HG02678 (cell line): ENCODE measurements at regions not wholly inside any gene's neighbourhood (a gene's known extent, or its start where the extent isn't known, plus 50 kb on each side); places are given as distances from the start of the nearest gene placed in this dataset.

Experiments used
- ATAC-seq: cut with Tn5 transposase; IDR thresholded peaks from one replicate; pipeline ENCODE4 v1.9.1; 2021; ENCODE audit warnings: mild to moderate bottlenecking, moderate library complexity; ENCODE audit not compliant: unreplicated experiment

DNA sequence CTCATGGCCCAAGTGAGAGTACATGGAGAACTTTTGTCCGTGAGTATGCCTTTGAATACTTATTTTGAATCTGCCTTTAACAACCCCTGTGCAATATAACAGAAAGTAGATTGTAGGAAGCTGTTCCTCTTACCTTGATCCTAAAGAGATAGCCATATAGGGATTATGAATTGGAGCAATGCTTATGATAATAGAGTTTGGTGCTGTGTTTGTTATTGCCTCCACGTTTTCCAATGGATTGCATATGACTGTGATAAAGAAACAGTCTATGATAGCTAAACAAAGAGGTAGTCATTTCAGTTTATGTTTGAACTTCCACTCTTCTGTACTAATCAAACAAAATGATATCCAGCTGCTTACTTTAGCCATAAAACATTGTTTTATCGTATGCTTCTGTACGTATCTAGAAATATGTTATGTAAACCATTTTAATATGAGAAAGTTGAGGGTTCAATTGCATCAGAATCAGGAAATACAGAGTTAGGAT lies 199.6 kb upstream of the RGMB start:
- ATAC-seq = no peak

GRCh38 chr5:98576275-98576674 lies 197.2 kb upstream of the RGMB start:
- ATAC-seq = no peak

- no peak for ATAC-seq
Observed at GRCh38 chr5:98578438-98578837, 195.0 kb upstream of the RGMB start.

DNA sequence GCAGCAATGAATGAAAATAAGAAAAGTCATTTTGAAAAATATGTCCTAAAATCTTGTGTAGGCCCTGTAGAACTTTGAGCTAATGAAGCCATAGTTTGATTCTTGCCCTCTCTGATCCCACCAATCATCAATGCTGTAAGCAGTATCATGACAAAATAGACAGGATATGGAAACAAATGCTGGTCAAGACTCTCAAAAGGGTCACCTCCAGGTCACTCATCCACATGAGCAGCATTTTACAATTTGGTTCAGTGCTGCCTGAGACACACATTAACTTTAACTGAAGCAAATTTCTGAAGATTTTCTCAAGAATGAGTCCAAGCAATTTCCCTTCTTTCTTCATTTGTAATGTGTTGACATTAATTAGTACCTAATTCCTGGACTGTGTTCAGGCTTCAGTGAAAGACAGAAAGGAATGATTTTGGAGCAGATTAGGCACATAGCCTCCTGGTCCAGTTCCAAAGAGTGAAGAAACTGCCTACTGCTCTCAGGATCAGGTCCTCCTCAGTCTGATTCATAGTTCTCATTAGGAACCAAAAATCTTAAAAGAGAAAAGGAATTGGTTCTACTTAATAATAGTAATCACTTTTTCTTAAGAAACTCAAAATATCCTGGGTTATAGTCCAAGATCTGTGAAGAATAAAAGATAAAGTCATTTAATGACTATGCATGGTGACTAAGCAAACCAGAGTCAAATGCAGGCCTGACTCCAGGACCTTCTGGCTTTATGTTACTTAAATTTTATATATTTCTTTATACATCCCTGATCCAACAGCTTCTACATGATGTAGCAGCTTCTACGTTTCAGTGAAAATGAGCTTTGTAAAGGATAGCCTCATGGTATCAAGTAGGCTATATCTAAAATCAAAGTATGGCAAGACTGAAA lies 192.1 kb upstream of the RGMB start:
- no peak for ATAC-seq

- ATAC-seq = no peak
Observed at GRCh38 chr5:98583586-98583985, 189.9 kb upstream of the RGMB start.

- no peak for ATAC-seq
Observed at GRCh38 chr5:98585661-98586310, 187.7 kb upstream of the RGMB start.

- no peak for ATAC-seq
Observed at GRCh38 chr5:98586581-98586980, 186.9 kb upstream of the RGMB start.

GRCh38 chr5:98587166-98587565 lies 186.3 kb upstream of the RGMB start:
- ATAC-seq = no peak

- ATAC-seq = no peak
Observed at GRCh38 chr5:98588215-98588614, 185.2 kb upstream of the RGMB start.

DNA sequence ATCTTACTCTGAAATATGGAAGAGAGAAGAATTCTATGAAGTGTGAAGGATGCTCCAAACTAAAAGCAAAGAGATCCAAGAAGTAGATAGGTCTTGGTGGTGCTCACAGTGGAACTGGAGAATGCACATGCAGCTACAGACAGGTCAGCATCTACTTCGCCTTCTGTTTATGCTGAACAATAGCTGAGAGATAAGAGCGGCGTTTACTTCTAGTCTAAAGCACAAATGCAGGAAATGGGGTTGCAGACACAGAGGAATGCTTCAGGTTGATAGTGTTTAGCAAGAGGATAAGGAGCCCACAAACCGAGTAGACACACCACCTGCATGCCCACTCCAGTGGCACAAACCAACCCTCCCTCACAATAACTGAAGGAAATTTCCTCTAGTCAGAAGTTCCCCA lies 180.0 kb upstream of the RGMB start:
- ATAC-seq = no peak

DNA sequence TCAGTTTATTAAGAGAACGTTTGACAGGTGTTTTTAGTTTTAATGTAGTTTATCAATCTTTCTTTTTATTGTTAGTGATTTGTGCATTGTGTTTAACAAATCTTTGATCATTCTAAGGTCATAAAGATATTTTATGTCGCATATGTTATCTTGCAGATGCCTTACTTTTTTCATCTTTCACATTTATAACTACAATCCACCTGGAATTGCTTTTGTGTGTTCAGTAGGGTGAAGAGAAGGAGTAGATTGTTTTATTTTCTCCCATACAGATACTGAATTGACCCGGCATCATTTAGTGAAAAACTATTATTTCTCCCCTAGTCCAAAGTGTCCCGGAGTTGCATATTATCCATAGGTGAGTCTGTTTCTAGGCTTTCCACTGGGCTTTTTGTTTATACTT lies 179.4 kb upstream of the RGMB start:
- no peak for ATAC-seq

DNA sequence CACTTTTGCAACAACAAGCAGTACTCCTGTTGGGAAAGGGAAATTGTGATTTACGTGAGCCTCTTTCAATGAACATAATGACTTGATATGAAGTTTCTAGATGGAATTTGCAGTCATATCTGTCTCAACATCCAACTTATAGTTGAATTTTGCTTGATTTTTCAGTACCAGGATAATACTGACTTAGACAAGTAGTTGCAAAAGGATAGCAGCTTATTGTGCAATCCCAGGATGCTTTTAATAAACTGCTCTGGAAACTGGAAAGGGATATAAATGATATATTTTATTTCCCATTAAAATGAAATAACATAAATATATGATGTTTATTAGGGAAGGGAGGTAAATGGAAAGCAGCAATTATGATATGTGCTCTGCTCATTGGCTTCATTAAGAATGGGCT lies 174.4 kb upstream of the RGMB start:
- no peak for ATAC-seq

GRCh38 chr5:98602534-98603112 lies 170.8 kb upstream of the RGMB start:
- no peak for ATAC-seq

GRCh38 chr5:98603456-98603855 lies 170.0 kb upstream of the RGMB start:
- no peak for ATAC-seq

DNA sequence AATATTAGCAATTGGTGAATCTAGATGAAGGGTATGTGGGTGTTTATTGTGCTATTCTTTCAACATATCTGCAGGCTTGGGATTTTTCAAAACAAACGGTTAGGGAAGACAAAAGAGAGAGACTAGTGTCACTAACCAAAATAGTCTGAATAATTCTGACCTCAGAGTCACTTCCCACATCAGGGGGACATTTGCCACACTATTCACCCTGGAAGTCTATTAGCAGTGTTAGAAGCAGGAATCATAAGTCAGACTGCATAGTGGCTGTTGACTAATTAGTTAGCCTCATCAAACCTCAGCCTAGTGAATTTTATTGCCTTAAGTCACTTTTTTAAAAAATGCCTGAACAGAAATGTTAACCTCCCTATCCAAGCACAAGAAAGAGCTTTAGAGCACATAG lies 169.2 kb upstream of the RGMB start:
- ATAC-seq = no peak

DNA sequence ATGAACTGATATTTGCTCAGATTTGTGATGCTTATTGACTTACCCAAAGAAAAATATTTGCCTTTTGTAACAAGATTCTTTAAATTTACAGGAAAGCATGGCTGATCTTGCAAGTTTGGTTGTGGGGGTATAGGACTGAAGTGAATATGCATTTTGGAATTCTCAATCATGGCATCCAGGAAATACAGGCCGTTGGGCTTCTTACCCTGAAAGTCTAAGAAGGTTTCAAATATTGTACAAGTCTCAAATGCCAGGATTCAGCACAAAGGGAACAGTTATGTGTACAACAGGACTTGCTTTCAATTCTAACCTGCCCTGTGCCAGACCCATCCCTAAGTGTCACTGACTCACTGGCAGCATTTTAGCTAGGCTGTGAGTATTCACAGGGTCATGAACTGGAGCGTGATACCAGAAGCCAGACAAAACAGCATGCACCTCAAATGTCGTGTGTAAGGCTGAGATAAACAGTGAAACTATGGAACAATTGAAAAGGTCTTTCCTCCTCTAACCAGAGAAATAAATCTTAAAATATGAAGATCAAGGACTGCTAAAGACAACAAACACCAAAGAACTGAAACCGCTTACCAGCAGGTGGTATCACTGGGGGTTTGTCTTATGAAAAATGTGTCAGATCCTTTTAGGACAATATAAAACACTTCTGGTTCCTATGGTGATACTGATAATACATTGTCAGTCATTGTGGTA lies 168.6 kb upstream of the RGMB start:
- no peak for ATAC-seq

- ATAC-seq = no peak
Observed at GRCh38 chr5:98605426-98605825, 168.0 kb upstream of the RGMB start.

DNA sequence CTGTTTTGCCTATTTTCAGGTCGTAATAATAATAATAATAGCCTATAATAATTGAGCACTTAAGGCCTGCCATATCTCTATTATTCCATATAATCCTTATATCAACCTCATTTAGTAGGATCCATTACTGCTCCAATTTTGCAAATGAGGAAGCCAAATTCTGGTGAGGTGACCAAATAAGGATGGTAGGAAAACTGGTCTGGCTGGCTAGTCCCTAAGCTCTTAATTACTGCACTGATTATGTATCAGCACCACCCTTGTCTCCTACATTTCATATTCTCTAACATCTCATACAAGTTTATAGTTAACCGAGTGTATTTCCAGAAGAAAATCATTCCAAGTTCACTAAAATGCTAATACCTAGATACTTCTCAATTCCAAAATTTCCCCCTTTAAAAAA lies 166.5 kb upstream of the RGMB start:
- ATAC-seq = no peak

DNA sequence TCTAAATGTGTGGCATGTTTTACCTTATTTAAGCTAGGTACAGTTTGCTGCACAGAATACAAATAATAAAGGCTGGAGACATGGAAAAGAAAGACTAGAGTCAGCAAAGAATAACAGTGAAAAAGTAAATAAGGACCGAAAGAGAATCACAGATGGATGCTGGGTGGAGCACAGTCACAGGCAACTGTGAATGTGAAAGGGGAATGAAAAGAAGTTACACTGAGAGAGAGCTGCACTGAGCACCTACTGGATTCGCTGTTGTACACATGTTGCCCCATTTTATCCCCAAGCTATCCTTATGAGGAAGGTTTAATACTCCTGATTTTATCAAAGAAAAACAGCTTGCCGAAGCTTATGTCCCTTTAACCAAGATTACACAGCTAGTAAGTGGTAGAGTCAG lies 165.4 kb upstream of the RGMB start:
- ATAC-seq = no peak

DNA sequence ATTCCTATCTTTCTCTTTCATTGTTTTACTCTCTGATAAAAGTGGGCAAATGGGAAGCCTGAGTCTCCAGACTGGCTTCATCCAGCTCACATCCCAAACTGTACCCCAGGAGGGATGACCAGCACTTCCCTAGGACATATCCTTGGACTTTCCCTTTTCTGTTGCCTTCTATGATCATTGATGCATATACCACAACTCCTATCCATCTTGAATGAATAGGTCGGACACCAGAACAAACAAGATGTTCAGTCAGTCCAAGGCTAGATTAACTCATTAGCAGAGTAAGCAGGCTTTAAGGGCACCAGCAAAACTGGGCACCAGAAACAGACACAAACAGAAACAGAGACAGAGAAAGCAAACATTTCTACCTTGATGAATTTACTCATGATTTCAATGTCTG lies 159.1 kb upstream of the RGMB start:
- no peak for ATAC-seq

DNA sequence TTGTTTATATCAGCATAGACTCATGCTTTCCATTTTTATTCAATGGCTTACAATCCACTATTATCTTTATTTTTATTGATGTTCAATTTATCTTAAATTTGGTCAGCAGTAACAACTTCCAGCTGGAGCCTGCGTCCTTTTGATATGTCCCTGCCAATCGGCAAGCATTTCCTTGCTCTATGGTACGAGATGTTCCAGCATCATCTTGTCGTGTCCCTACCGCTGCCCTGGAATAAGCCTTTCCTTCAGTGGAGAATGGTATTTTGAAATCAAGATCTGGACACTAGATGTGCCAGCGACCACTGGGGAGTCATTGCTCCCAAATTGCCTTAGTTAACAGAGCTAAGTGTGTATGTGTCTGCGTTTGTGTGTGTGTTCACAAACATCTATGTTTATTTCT lies 151.6 kb upstream of the RGMB start:
- no peak for ATAC-seq
